Liver (tissue), 8 donors: ENCODE measurements at regions not wholly inside any gene's neighbourhood (a gene's known extent, or its start where the extent isn't known, plus 50 kb on each side); places are given as distances from the start of the nearest gene placed in this dataset.

Experiments used
- DNase-seq: peaks from one replicate; pipeline ENCODE4 v3.0.0-alpha.2; 2017; ENCODE audit warnings: low spot score
- H3K27ac ChIP-seq, 2 donors: one replicate each; pipeline ENCODE4 v1.7.0; 2013; ENCODE audit warnings: inconsistent platforms in 2 of 2, low read length in 2 of 2, control low read depth in 1 of 2, low read depth in 1 of 2, mild to moderate bottlenecking in 1 of 2
- H3K27me3 ChIP-seq, 4 donors: one replicate each; pipeline versions ENCODE4 v1.6.1 to v1.7.0; 2013; ENCODE audit warnings: low read length in 3 of 4, inconsistent platforms in 1 of 4, mild to moderate bottlenecking in 1 of 4, moderate library complexity in 1 of 4; ENCODE audit not compliant: control insufficient read depth in 4 of 4, insufficient read depth in 4 of 4
- H3K36me3 ChIP-seq, 4 donors: one replicate each; pipeline versions ENCODE4 v1.6.1 to v1.7.0; 2013; ENCODE audit warnings: low read length in 3 of 4, mild to moderate bottlenecking in 3 of 4, low read depth in 1 of 4, moderate library complexity in 1 of 4; ENCODE audit not compliant: control insufficient read depth in 4 of 4, insufficient read depth in 3 of 4
- H3K4me1 ChIP-seq, 4 donors: one replicate each; pipeline versions ENCODE4 v1.6.1 to v1.7.0; 2013; ENCODE audit warnings: low read length in 3 of 4, mild to moderate bottlenecking in 3 of 4, moderate library complexity in 1 of 4; ENCODE audit not compliant: control insufficient read depth in 4 of 4, insufficient read depth in 4 of 4
- H3K4me3 ChIP-seq, 3 donors: one replicate each; pipeline versions ENCODE4 v1.6.1 to v1.7.0; 2013; ENCODE audit warnings: low read length in 3 of 3, control low read depth in 1 of 3, low read depth in 1 of 3, mild to moderate bottlenecking in 1 of 3
- H3K9ac ChIP-seq, 2 donors: one replicate each; pipeline ENCODE4 v1.7.0; 2013; ENCODE audit warnings: low read length in 2 of 2, mild to moderate bottlenecking in 2 of 2, moderate library complexity in 2 of 2, control low read depth in 1 of 2, low read depth in 1 of 2
- H3K9me3 ChIP-seq, 4 donors: one replicate each; pipeline versions ENCODE4 v1.6.1 to v1.7.0; 2013; ENCODE audit warnings: low read length in 3 of 4; ENCODE audit not compliant: control insufficient read depth in 4 of 4
- ATF3 ChIP-seq: IDR thresholded peaks from 2 replicates; pipeline ENCODE4 v1.6.1; 2016; ENCODE audit warnings: antibody characterized with exemption
- CTCF ChIP-seq: fragments of 150-350 bp; IDR thresholded peaks from 2 replicates; pipeline ENCODE4 v1.5.1; 2017; ENCODE audit warnings: improper control_type of control experiment, low read depth, low read length; ENCODE audit not compliant: missing input control
- EGR1 ChIP-seq, 2 donors: IDR thresholded peaks; 2 replicates each; pipeline ENCODE4 v1.6.1; 2016 to 2018; ENCODE audit warnings: antibody characterized with exemption in 2 of 2, low read depth in 2 of 2
- FOXA1 ChIP-seq: IDR thresholded peaks from 2 replicates; pipeline ENCODE4 v1.6.1; 2016; ENCODE audit warnings: antibody characterized with exemption
- FOXA2 ChIP-seq: IDR thresholded peaks from 2 replicates; pipeline ENCODE4 v1.6.1; 2016; ENCODE audit warnings: antibody characterized with exemption
- GABPA ChIP-seq, 2 donors: IDR thresholded peaks in 1 of 2; conservative IDR thresholded peaks in 1 of 2; 2 replicates each; pipeline ENCODE4 v1.6.1; 2016; ENCODE audit warnings: antibody characterized with exemption in 2 of 2, mild to moderate bottlenecking in 1 of 2, moderate library complexity in 1 of 2
- HNF4A ChIP-seq, 2 donors: conservative IDR thresholded peaks; 2 replicates each; pipeline ENCODE4 v1.6.1; 2016; ENCODE audit warnings: antibody characterized with exemption in 2 of 2, mild to moderate bottlenecking in 2 of 2
- HNF4G ChIP-seq: IDR thresholded peaks from 2 replicates; pipeline ENCODE4 v1.6.1; 2016; ENCODE audit warnings: antibody characterized with exemption
- JUND ChIP-seq, 2 donors: IDR thresholded peaks; 2 replicates each; pipeline ENCODE4 v1.6.1; 2016; ENCODE audit warnings: antibody characterized with exemption in 2 of 2
- MAX ChIP-seq: IDR thresholded peaks from 2 replicates; pipeline ENCODE4 v1.6.1; 2016; ENCODE audit warnings: antibody characterized with exemption
- NR2F2 ChIP-seq: IDR thresholded peaks from 2 replicates; pipeline ENCODE4 v1.6.1; 2016; ENCODE audit warnings: antibody characterized with exemption
- RAD21 ChIP-seq, 2 donors: IDR thresholded peaks; 2 replicates each; pipeline ENCODE4 v1.6.1; 2016; ENCODE audit warnings: antibody characterized with exemption in 2 of 2, mild to moderate bottlenecking in 2 of 2
- REST ChIP-seq: IDR thresholded peaks from 2 replicates; pipeline ENCODE4 v1.6.1; 2016; ENCODE audit warnings: antibody characterized with exemption, mild to moderate bottlenecking
- RXRA ChIP-seq, 2 donors: IDR thresholded peaks; 2 replicates each; pipeline ENCODE4 v1.6.1; 2017 to 2018; ENCODE audit warnings: antibody characterized with exemption in 2 of 2, mild to moderate bottlenecking in 1 of 2
- SP1 ChIP-seq: IDR thresholded peaks from 2 replicates; pipeline ENCODE4 v1.6.1; 2018; ENCODE audit warnings: antibody characterized with exemption, mild to moderate bottlenecking
- TAF1 ChIP-seq: conservative IDR thresholded peaks from 2 replicates; pipeline ENCODE4 v1.6.1; 2016; ENCODE audit warnings: antibody characterized with exemption, mild to moderate bottlenecking
- YY1 ChIP-seq: IDR thresholded peaks from 2 replicates; pipeline ENCODE4 v1.6.1; 2016; ENCODE audit warnings: antibody characterized with exemption, mild to moderate bottlenecking
- ZBTB33 ChIP-seq: IDR thresholded peaks from 2 replicates; pipeline ENCODE4 v1.6.1; 2016; ENCODE audit warnings: antibody characterized with exemption
- WGBS: extraction: QIAGEN DNeasy Blood & Tissue Kit; methylation state at CpG from one replicate; pipeline ENCODE4 v1.1.7; 2013; 5-methylcytosine and 5-hydroxymethylcytosine counted together
- donor health status: healthy.
- donor health status: healthy.
- donor health status: healthy.
- donor health status: healthy.
- donor health status: healthy.

- TF ChIP-seq GABPA (IDR thresholded peaks at IDR 0.05 in 1 of 2, conservative IDR thresholded peaks at IDR 0.05 in 1 of 2) (no peak), ZBTB33 (no peak), SP1 (no peak), ATF3 (no peak), NR2F2 (no peak), HNF4G (no peak), YY1 (no peak), RXRA (IDR thresholded peaks at IDR 0.05) (no peak), FOXA1 (no peak), MAX (no peak), RAD21 (IDR thresholded peaks at IDR 0.05) (no peak), TAF1 (no peak), FOXA2 (no peak), REST (no peak), JUND (IDR thresholded peaks at IDR 0.05) (no peak), HNF4A (conservative IDR thresholded peaks at IDR 0.05) (no peak), EGR1 (IDR thresholded peaks at IDR 0.05; ENCODE audit: low read depth in 2 of 2) (no peak), CTCF (no peak)
- H3K4me1 ChIP-seq, result no peaks in the 10 kb centered on the region
- WGBS, result 86% methylated on average over 8 of the region's 8 CpGs
Measured at GRCh38 chr12:128077917-128078298, 189.1 kb upstream of the TMEM132C start.

More at GRCh38 chr12:128077917-128078298, 189.1 kb upstream of the TMEM132C start:
- peaks cover 0 to 3% (median 0%) of the 10 kb centered on the region in 4 donors for H3K9me3 ChIP-seq
- no peaks in the 10 kb centered on the region for H3K27me3 ChIP-seq
- no peaks in the 10 kb centered on the region for H3K36me3 ChIP-seq
- DNase-seq, result no peak
- no peak overlapping the region for H3K4me3 ChIP-seq
- no peak overlapping the region for H3K27ac ChIP-seq
- H3K9ac ChIP-seq, result no peak overlapping the region
